GM12872 (cell line): ENCODE measurements at regions not wholly inside any gene's neighbourhood (a gene's known extent, or its start where the extent isn't known, plus 50 kb on each side); places are given as distances from the start of the nearest gene placed in this dataset.

Experiments used
- CTCF ChIP-seq: IDR thresholded peaks from 3 replicates; pipeline ENCODE4 v1.5.1; 2011; ENCODE audit warnings: low read depth, mild to moderate bottlenecking, low read length, moderate library complexity; ENCODE audit not compliant: insufficient read depth

- TF ChIP-seq CTCF: no peak
These were observed 59.8 kb upstream of the CCDC167 start for GRCh38 chr6:37559501-37559900.

DNA sequence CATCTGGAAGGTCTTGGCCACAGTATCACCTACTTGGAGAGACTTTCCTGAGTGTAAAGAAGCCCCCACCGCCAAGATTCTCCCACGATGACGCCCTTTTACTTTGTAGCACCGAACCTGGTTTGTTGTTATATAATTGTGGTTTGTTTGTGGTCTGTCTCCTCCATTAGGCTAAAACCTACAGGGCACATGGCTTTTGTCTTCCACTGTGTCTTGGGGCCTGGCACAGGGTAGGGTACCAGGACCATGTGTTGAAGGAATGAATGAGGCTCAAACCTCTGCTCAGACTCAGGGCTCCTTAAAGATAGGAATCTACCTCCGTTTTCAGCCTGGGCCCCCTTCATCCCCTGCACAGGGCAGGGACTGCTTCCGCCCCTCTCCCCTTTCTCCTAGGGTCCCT, 59.4 kb upstream of the CCDC167 start:
- no peak for TF ChIP-seq CTCF

DNA sequence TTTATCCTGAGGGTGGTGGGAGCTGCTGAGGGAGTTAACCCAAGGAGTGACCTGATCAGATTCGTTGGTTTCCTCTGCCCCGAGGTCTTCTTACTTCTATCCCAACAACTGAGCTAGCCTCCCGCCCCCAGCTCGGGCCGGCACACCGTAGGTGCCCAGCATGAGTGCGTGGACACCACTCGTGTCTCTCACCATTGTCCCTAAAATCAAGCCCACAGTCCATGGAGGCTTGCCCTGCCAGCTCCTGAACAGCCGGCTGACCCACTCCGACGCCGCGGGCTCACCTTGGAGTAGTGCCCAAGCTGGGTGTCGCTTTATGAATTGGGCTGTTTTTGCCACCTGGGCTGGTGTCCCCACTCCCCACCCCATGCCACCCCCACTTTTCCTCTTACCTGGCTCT, 59.0 kb upstream of the CCDC167 start:
- TF ChIP-seq CTCF: no peak

DNA sequence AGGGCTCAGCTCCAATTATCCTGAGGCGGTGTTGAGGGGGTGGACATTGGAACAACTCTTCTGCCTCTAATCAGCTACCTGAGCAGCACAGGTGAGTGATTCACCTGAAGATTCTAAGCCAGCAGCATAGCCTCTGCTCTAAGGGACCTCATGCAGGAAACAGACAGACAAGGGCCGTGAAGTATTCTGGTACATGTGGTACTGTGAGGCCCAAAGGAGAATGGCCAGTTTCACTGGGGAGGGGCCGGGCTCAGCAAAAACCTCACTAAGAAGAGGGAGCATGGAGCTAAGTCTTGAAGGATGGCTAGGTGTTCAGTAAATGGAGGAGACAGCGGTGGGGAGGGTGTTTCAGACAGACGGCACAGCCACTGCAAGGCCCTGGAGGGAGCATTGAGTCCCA, 58.5 kb upstream of the CCDC167 start:
- TF ChIP-seq CTCF: no peak

DNA sequence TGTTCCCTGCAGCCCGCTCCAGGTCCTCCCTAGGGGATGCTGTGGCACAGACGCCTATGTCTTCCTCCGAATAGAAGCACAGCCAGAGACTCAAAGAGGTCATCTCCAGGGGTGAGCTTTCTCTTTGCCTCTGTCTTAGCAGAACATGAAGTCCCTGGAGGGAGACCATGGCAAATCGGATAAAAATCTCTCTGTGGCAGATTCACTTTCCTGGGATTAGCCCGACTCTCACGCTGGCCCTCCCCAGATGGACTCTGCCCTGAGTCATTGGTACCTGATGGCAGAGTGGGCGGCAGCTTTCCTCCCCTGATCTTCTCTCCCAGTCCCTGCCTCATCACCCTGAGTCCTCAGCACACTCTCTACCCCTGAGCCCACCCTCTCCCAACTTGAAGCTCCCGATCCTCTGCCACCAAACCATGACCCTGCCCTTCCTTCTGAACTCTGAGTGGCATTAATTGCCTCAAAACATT, 58.0 kb upstream of the CCDC167 start:
- TF ChIP-seq CTCF: no peak

DNA sequence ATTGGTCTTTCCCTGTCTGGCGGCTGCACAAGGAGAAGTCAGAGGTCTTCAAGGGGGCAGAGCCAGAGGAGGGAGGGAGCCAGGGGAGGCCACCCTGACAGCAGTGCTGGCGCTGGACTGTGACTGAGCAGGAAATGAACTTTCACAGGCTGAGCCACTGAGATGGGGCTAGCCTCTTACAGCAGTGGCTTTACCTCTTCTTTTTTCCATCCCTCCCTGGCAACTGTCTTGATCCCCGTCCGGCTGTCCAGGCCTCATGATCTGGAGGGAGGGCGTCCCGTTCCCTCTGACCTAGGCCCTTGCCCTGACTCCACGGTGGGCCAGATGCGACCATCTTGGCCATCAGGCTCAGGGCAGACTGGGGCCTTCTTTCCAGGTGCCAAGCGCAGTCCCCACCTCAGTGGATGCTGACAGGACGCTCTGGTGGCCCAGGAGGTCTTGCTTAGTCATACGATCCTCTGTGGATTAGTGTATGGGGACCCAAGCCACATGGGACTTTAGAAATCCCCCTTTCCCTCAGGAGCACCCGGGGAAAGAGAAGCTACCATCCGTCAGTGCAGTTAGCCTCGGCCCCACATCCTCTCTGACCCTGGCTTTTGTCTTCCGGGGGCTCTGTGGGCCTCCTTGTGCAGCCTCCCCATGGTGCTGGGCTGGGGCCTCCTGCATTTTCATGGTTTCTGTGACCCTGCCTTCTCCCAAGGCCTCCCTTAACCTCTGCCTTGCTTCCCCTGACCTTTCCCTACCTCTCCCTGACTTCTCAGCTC, 57.4 kb upstream of the CCDC167 start:
- no peak for TF ChIP-seq CTCF

DNA sequence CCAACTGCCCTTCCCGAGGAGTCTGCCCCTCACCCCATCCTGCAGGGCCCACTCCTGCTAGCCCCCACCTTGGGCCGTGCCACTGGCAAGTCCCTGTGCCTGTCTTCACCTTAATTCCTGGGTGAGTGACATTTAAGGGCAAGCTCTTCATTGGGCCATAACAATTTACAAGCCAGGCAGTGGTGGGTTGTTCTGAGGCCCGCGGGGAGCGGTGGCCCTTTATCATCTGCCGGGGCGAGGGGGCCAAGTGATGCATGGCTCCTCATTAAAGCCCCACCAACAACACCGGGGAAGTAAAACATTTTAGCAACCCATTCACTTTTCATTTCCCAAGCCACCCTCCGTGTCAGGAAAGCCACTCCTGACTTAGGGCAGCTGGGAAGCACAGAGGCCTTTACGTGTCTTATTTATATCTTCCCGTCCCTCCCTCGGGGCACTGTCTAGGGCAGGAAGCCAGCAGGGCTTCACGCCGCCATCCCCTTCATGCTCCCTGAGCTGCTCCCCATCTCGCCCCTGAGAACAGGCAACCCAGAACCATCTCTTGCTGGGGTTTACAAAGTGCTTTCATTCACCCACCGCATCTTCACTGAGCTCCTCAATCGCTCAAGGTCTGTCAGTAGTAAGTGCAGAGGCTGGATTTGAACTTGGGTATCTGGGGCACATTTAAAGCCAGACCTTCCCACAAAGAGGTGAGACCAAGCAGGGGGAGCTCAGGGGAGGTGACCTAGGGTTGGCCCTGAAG, 55.5 kb upstream of the CCDC167 start:
- TF ChIP-seq CTCF: no peak
